GM21786 (cell line): ENCODE measurements at regions not wholly inside any gene's neighbourhood (a gene's known extent, or its start where the extent isn't known, plus 50 kb on each side); places are given as distances from the start of the nearest gene placed in this dataset.

Experiments
- ATAC-seq: cut with Tn5 transposase; IDR thresholded peaks from one replicate; pipeline ENCODE4 v1.9.1; 2021; ENCODE audit not compliant: unreplicated experiment

DNA sequence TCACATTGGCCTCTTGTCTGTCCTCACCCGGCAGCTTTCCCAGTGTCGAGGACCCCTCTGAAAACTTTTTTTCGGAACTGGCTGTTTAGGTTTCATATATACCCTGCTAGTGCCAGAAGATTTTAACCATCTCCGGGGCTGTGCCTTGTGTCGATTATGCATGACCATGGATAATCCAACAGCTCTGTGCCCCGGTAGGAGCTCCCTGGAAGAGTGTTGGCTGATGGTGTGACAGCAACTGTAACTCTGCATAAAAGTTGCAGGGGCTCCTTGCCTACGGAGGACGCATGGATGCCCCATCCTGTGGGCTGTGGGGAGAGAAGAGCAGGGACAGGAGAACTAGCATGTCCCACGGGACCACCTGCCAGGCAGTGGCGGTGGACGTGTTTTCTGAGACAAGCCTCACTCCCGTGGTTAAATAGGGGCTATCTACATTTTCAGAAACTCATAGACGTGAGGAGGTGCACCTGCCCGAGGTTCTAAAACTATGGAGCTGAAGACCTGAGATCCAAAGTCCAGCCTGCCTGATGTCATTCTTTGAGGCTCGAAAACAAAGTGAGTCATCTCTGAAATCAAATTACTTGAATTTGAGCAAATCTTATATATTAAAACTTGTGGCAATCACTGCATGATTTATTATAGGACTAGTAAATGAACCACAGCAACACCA is 437.2 kb upstream of the HS6ST1 start:
- ATAC-seq = no peak

DNA sequence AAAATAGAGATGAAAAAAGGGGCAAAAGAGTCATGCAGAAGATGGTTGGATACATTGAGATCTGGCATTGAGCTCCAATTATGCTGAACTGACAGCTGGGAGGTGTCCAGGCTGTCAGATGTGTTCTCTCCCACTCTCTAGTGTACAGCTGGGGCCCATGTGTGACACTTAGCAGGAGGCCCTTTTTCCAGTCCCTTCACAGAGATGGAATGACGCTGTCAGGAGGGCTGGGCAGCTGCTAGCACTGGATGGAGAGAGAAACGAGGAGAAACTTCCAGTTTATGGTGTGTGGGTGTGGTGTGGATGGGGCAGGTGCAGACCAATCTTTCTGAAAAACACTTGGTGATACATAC is 437.7 kb upstream of the HS6ST1 start:
- ATAC-seq = no peak

DNA sequence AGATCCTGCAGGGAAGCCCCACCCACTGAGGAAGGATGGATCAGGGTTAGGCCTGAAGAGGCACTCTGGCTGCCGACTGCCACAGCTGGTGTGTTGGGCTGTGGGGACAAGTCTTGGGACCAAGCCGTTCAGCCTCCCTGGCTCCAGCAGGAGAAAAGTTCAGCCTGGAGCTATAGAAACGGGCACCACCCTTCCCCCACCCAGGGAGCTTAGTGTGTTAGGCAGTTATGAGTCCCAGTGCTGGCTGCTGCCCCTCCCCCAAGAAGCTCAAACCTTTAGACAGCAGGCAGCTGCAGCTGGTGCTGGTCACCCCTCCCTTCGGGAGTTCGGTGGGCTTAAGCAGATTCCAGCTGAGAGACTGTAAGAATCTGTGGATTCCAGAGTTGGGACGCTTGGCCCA is 447.1 kb upstream of the HS6ST1 start:
- no peak for ATAC-seq

DNA sequence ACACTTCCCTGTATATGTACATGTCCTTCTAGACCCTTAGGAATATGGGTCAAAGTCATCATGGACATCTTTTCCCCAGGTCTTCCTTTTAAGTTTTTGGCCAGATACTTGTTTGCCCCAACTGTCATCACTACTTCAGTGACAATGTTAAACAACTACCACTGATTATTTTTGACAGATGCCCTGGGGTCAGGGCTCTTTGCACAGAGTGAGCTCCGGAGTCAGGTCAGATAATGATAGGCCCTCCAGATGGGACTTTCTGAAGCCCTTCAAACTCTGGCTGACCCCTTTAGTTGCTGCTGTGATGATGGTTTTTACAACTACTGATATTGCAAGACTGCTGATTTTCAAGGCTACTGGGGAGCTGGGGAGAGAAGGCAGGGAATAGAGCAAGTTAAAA is 449.4 kb upstream of the HS6ST1 start:
- no peak for ATAC-seq

DNA sequence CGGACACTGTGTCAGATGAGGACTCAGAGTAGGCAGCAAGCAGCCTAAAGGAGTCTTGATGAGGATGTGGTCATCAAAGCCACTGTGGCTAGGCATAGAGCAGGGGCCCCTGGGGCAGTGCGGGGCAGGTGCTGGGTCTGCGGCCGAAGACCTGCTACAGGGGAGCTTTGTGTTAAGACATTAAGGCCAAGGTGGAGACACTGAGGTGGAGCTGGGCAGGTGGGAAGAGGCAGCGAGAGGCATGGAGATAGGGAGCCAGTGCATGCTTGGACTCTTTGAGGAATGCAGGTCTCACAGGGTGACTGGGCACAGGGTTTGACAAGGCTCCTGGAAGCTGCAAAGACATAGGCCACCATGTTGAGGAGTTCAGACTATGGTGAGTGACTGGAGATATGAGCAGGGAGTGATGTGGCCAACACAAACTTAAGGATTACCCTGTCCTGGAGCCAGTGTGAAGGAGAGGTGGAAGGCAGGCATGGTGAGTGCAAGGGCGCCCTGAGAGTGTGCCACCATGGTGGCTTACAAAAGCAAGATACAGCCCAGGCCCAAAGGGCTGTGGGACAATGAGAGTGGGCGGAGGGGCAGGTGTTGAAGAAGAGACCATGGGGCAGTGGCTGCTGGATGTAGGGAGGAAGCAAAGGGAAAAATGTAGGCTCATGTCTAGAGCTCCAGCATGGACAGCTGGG is 450.9 kb upstream of the HS6ST1 start:
- ATAC-seq = no peak

DNA sequence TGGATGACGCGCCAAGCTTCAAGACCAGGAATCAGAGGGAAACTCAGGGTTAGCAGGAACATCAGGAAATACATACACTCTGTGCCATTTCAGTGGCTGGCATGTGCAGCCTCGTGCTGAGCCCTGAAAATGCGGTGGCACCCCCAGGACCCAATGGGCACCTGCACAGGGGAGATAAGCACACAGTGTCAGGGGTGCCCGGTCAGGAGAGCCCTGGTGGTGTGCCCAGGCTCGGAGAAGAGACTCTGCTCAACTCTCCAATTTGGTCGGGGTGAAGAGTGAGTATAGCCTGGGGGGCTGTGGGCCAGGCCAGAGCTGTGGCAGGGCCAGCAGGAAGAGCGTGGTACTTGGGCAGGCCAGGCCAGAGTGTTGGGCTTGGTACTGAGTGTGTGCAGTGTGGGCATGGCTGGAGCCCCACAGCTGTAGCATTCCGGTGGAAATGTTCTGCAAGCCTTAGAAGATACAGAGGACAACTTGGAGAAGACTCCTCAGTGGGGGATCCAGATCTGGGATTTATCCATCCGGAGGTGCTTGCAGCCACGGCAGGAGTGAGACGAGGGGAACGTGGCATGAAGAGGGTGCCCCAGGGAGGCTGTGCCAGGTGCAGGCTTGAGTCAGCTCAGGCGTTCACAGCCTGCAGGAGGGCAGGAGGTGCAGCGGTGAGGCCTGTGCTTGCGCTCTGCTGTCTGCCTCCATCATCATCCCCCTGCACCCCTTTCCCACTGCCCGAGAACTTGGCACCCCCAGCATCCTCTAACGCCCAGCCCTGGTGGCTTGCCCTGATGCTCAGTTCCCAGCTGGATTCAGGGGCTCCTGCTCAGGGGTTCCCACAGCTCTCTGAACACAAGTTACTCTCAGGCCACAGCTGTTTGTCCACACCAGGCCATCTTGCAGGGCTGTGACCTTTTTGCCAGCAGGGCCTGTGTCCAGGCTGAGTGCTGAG is 451.7 kb upstream of the HS6ST1 start:
- no peak for ATAC-seq

DNA sequence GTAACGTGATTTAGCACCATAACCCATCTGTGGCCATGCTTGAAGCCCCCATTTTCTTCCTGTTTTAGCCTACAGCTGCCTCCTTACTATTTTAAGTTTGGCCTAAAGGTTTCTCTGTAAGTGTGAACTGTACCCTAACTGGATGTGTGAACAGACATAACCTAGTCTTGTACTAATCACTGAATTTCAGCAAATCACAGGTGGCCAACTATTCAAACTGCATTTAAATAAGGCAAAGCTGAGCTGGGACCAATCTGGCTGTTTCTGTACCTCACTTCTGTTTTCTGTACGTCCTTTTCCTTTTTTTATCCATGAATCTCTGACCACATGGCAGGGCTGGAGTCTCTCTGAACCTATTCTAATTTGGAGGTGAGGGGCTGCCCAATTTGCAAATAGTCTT is 452.7 kb upstream of the HS6ST1 start:
- no peak for ATAC-seq

DNA sequence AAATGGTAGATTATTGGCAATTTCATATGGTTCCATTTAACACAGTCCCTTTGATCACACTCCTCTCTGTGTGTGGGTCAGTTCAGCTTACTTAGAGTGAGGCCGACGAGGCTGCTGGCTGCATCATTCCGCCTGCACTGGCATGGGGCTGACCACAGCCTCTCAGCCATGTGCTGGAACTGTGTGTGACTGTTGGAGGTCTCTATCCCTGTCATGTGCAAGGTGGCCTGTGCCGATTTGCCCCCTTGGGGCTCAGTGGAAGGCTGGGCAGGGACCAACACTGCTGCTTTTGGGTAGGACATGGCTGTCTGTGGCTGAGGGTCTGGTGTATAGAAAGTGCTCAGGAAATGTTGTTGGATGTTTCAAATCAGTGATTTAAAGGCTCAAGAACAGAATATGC is 454.0 kb upstream of the HS6ST1 start:
- ATAC-seq = no peak

DNA sequence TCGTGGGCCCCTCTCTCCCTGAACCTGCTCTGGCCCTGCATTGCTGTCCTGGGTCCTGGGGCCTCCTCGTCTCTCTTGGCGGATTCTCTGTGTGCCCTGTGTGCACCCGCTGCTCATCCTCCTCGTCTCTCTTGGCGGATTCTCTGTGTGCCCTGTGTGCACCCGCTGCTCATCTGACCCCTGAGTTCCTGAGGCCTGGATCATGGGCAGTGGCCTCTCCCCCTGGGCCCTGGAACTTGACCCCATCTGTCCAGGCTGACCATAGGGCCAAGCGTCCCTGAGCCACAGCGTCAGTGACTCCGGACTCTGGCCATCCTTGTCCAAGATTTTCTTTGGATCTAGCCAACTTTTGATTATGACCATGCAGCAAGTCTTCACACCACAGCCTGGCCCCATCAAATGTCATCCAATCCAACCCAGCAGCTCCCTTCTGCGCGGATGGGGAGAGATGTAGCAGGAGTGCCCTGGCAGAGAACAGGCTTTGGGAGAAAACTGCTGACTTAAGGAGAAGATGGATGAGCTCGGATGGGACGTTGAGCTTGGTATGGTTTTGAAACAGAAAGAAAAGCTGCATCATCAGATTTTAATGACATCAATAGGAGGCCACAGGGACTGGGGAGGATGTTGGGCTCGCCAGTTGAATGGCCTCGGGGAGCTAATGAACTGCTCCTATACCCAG is 455.1 kb upstream of the HS6ST1 start:
- ATAC-seq = no peak

DNA sequence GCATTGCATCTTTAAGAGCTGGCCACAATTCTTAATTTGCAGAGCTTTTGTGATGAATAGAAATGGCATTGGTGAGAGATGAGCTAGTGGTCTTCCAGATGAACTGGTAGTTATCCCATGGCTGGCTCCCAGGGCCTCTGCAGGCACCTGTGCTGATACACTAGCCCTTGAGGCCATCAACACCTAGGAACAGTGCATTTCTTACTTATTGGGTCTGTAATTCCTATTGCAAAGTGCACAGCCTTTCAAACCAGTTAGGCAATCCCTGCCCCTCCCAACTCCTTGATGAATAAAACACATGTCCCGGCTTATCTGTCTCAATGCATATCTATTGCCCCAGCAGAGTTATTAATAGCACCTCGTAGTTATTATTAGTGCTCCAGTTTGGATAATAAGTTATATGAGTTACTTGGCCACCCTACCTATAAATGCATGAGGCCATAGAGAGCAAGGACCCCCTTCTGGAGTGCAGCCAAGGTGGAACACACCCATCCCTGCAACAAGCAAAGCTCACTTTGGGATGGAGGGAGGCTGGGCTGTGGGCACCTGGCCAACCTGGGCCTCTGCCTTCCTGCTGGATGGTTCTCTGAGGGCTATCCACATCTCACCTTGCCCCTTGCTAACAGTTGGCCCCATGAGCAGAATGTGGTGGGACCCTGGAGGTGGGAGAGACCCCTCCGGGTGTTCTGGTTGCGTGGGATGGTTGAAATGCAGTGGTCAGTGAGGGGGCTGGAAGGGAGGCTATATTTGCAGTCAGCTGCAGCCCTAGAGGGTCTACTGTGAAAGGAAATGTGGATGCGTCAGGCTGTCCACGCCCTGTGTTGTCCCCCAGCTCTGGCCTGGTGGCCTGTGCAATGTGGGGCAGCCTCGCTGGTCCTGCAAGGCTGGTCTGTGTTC is 455.9 kb upstream of the HS6ST1 start:
- no peak for ATAC-seq

DNA sequence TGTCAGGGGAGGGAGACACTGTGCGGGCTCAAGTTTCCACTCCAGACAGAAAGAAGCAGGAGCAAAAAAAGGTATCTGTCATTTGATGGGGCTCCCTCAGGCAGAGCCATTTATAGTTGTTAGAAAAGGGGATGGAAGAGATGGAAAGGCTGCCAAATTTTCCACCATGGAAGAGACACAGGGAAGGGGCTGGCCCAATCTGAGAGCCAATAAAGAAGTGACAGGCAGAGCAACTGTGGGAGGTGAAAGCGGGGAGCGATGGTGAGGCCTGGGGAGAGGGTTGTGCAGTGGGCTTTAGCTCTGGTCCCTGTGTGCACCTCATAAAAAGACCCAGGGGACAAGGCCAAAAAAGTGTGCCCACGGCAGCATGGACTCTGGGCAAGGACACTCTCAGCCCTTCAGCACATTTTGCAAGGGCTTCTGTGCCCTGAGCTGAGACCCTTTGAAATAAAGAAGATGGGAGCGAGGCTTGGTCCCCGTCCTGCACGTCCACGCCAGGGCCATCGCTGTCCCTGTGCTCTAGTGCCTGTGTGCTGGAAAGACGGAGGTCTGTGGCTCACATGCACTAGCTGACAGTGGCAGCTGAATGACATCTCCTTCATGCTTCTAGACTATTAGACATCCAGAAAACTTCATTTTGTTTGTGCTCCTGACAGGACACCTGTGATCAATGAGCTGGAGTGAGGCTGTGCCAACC is 456.7 kb upstream of the HS6ST1 start:
- ATAC-seq = no peak

DNA sequence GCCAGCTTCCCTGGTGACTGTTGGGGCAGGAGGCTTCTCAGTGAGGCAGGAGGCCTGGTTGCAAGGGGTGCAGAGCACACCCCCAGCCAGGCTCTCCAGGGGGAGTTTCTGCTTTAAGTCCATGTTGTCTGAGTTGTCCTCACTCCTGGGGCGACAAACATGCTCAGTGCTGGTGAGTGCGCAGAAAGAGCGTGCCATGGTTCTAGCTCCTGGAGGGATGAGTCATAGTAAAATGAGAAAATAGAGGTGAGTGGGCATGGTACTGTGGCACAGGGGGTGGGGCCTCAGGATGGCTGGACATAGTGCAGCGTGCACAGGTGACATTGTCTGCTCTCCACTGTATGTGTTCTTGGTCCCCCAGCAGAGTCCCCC is 457.2 kb upstream of the HS6ST1 start:
- ATAC-seq = no peak

DNA sequence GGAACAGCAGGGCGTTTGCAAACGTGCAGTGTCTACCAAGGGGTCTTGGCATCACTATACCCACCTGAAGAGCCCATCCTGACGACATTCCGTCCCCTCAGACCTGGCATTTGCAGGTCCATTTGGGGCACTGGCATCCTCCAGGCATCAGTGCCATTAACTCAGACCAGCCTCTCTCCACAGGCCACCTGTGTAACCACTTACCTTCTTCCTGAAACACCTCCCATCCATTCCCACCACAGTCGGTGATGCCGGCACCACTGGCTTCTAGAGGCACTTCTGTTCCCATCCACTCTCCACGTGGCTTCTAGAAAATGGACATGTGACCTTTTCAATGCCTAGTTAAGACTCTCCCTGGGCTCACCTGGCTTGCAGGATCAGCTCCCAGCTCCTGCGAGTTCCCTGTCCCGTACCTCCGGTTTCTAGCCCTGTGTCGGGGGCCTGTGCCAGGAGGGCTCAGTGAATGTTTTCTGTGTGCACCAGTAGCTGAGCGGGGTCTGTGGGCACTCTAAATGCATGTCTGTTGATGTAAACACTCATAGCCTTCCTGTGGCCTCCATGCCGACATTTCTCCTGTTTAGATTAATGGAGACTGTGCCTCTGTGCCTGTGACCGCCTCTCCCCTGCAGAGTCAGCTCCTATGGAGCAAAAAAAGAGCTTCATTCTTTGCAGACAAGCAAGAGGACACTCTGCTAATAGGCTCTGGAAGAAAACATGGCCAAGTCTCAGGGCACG is 458.0 kb upstream of the HS6ST1 start:
- ATAC-seq = no peak

DNA sequence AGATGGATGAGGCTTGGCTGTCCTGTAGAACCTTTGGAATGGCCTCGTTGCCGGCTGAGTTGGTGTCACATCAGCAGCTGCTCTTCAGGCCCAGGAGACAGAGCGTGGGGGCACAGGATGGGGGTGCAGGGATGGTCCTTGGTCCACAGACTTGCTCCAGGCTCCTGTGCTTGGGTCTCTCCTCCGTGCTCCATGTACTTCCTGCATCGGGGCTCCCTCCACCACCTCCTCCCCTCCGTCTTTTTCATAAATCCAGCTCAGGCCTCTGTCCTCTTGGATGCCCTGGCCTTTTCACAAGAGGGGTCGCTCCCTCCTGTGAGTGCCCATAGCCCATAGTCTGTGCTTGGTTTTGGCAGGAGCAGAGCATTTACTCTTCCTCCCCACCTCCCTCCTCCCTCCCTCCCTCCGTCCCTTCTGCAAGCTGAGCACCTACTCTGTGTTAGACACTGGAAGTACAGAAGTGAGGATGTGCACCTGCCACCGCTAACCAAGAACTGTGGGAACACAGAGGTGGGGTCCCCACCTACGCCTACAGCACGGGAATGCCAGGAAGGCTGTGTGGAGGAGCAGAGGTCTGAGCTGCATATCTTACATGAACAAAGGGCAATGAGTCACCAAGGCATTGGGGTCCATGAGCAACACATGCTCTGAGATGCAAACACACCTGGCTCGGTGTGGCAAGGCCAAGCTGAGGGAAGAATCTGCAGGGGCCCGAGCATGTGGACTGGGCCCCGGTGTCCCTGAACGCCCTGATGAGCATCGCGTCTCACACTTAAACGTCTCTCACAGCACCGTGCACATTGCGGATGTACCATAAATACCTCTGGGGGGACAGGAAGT is 458.7 kb upstream of the HS6ST1 start:
- ATAC-seq = no peak

DNA sequence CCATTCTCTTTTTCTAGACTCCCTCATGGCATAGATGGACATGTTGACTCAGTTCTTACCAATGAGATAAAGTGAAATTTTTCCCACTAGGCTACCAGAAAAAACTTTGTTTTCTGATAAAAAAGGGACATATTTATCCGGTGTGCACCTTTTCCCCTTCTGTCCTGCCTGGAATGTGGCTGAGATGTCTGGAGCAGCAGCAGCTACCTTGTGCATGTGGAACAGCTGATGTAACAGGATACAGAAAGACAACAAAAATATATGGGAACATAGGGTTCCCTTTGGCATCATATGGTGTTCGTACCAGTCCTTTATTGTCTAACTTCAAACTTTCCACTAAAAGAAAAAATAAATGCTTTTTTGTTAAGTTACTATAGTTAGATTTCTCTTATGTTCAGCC is 460.2 kb upstream of the HS6ST1 start:
- no peak for ATAC-seq

DNA sequence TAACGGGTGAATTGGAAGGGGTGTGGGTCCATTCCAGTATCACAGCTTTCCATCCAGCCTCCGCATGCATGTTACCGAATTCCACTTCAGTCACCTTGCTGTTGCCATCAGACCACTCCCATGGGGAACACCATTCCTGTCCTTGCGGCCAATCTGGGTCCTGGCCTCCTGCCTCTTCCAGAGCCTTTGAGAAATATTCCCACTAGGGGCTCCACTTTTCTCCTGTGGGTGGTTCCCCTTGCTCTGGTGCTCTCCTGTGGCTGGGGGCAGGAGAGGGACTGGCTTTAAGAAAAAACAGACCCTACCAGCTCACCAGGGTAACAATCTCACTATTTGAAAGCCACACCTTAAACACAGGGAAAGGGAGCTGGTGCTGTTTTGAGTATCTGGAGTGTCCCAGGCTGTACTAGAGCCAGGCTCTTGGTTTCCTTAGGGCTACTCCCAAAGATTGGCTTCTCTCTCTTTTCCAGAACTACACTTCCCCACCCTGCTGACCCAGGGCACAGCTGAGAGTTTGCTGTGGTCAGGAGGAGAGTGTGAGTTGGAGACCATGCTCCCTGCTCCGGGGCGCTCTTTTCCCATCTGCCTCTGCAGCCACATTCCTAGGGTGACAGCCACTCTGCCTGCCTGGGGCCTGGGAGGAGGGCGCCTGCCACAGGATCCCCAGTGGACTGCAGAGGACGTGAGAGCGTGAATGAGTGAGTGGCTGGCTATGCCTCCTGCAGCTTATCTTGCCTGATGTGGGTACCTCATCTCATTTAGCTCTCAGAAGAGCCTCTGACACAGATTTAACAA is 460.8 kb upstream of the HS6ST1 start:
- ATAC-seq = no peak

DNA sequence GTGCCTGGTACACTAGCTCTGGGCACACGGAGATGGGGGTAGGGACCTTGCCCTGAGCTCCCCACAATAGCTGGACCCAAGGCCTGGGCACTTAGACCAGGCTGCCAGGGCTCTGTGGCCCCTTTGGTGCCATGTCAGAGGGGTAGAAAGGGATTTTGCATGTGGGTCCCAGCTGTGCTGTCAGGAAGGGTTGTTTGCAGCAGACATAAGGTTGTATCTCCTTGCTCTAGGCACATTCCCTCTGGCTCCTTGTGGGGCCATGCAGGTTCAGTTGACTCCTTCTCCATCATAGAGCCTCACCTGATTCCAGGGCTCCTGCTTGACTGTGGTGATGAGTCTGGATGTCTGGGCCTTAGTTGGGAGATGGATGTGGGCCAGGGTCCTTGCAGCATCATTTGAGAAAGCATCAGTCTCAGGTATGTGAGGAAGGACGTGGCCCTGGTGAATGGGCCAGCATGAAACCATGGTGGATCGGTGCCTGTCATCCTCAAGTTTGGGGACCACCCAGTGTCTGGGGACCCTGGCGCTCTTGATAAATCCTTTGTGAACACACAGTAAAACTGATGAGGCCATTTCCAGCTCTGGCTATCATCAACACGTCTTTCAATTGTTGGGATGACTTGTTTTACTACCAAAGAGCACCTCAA is 461.9 kb upstream of the HS6ST1 start:
- no peak for ATAC-seq
